HG03575 (cell line): ENCODE measurements at regions not wholly inside any gene's neighbourhood (a gene's known extent, or its start where the extent isn't known, plus 50 kb on each side); places are given as distances from the start of the nearest gene placed in this dataset.

ENCODE experiments used
- ATAC-seq: cut with Tn5 transposase; IDR thresholded peaks from one replicate; pipeline ENCODE4 v1.9.1; 2021; ENCODE audit not compliant: unreplicated experiment, insufficient number of reproducible peaks, low FRiP score; ENCODE audit errors: extremely low read depth

DNA sequence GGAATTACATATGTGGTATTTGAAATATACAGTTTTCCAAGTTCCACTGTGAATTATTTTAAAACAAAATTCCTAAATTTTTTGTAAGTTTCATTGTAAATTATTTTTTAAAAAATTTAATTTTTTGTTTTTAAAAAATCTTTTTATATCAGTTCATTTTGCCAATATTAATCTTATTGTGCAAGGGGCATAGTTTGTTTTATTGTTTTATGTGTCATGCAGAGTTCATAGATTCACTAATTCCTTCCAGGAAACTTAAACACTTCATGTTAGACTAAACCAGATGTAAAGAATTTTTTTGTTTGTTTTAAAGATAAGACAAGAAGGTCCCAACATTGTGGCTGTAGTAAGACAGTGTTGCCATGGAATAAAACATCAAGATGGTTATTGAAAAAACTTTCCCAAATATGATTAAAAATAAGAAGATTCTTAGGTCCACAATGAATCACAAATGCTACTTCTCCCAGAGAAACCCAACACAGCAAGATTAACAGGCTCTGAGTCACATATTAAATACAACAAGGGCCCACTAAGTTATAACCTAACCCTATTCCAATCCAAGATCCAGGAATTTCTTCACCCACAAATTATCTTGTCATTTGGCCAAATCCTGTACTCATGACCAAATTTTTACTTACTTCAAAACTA lies 464.7 kb upstream of the IGFBP3 start:
- no peak for ATAC-seq

DNA sequence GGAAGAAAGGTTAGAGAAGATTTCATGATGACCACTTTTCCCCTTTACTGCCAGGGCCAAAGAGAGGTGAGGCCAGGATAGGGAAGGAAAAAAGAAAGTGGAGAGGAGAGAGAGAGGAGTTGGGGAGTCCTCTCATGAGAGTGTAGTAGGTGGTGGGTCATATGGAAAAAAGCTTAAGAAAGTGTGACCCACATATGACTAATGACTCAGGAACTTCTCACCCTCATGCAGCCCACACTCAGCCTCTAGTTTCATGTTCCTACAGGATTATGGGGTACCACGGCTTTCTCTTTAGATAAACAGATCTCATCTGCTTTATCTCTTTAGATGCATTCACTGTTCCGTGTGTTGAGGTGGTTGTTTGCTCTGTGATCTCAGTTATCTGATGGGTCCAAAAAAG lies 462.5 kb upstream of the IGFBP3 start:
- ATAC-seq = no peak

DNA sequence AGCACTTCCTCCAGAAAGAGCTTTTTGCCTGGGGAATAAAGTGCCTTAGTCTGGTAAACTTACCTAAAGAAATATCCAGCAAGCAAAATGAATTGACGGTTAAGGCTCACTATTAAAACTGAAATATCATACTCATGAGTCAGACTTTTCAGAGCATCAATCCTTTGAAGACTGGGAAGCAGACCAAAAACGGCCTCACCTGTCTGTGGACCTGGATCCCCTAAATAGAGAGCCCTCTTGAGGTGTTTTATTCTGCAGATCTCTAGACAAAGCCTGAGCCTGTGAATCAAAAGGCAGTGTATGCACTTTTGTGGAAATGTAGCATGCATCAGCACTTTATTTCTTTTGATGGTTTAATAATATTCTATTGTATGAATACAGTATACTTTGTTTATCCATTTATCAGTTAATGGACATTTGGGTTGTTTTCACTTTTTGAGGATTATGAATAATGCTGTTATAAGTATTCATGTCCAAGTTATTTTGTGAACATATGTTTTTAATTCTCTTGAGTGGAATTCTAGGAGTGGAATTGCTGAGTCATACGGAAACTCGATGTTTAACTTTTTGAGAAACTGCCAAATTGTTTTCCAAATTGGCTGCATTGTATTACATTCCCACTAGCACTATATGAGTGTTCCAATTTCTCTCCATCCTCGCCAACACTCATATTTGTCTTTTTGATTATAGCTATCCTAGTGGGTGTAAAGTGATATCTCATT lies 449.0 kb upstream of the IGFBP3 start:
- ATAC-seq = no peak

DNA sequence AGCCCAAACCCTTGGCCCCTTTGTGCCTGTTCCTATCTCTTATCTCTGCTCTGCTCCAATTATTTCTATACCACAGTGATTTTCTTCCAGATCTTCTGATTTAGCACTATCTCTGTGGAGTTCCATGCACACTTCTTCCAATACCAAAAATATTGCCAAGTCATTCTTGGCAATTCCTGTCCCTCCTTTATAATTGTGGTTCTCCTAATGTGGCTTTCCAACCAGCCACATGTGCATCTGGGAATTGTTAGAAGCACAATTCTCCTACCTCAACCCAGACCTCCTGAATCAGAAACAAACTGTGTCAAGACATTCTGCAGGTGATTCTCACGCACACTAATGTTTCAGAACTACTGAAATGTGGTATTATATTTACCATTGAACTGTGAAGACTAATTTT lies 447.8 kb upstream of the IGFBP3 start:
- no peak for ATAC-seq

DNA sequence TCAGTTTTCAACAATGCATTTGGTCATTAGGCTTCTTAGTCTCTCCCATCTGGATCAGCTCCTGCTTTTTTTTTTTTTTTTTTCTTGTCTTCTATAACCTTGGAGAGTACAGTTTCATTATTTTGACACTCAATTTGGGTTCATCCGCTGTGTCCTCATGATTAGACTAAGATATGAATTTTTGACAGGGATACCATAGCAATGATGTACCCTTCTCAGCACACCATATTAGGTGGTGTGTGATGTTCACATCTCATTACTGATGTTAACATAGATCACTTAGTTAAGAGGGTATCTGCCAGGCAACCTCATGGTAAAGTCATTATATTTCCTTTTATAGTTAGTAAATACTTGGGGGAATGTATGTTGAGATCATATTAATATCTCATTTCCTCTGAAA lies 445.5 kb upstream of the IGFBP3 start:
- no peak for ATAC-seq

DNA sequence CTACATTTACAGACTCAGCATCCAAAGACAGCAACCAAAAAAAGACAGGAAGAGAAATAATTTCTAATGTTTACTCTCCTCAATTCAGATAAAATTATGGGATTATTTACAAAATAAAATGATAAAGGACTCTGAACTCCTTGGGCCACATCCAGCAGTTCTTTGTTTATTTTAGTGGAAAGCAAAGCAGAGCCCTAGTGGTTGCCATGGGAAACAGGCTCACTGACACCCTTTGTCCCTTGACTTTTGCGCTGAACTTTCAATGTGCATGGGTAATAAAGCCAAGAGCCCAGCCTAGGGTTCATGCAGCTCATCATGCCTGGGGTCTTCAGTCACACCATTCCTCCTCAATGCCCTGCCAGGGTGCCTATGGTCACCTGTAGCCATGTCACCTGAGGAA lies 442.6 kb upstream of the IGFBP3 start:
- no peak for ATAC-seq

DNA sequence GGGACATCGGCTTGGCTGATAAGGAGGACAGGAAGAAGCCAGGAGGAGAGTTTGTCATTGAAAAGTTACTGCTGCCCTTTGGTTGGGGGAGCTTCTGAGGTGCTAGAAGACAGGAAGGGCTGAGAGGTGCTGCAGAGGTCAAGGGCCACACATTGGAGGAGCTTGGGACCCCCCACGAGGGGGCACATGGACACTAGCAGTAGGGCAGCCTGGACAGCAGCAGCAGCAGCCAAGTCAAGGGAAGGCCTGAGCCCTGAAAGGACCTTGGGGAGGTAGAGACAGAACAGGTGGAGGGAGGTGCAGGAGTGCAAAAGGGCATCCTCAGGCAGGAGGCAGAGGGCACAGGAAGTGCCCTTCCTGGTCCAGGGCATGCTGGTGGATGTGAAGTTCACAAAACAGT lies 439.7 kb upstream of the IGFBP3 start:
- ATAC-seq = no peak

DNA sequence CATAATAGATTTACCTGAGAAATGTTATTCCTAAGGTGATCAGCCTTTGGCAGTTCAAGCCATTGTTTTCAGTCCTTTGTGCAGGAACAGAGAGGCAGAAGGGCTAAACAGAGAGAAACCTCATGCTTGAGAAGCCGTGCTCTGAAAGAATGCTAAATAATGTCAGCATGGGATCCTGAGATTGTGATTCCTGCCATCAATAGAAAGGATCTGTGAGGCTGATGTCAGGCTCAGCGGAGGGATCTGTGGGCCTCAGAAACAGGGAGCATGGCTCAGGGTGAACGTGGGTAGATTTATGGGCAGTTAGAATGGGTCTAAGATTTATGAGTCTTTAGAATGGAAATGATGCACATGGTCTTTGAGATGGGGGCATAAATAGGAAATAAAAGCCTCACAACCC lies 439.2 kb upstream of the IGFBP3 start:
- ATAC-seq = no peak

DNA sequence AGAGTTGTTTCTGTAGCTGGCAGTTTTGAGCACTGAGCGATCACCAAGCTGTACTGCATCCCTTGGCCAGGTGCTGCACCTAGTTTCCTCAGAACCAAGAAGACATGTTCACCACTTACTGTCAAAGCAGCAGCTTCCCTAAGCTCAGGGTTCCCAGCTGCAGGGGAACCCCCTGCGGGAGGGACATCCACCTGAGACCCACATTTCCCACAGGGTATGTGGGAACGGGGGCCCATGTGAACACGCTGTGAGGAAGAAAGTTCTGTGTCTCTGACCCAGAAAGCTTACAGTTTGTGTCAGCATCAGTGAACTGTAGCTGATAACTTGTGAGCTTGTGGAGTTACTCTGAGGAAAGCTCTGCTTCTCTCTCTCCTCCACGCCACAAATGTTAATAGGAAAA lies 436.8 kb upstream of the IGFBP3 start:
- ATAC-seq = no peak

DNA sequence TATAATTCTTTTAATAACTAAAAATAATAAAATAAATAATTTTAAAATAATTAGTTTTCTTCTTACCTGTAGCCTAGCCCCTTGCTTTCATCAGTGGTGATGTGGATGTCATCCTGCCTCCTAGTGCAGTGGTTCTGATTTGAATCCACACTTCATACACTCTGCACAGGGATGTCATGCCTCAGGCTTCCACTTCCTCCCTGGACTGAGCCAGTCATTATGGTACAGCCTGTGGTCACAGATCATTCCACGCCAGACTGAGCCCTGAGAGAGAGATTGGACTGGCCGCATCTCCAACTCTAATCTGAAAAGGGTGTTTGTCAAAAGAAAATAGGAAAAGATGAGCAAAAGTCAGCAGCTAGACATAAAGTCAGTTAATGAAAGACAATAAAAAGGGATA lies 436.2 kb upstream of the IGFBP3 start:
- no peak for ATAC-seq

DNA sequence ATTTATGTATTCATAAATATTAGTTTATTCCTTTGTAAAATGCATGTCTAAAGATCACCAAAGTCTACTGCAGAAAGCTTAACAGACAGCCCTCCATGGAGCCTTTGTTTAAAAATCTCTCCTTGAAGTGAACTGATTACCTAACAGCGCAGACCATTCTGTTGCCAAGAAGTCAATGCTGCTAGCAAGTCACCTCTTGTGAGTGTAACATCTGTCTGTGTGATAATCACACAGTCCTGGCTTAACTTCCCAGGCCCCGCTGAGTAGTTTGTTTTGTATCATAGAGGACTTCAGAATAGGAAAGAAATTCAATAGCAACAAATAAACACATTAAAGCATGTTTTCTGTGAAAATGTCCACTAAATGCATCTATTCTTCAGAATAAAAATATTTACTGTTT lies 435.3 kb upstream of the IGFBP3 start:
- ATAC-seq = no peak

DNA sequence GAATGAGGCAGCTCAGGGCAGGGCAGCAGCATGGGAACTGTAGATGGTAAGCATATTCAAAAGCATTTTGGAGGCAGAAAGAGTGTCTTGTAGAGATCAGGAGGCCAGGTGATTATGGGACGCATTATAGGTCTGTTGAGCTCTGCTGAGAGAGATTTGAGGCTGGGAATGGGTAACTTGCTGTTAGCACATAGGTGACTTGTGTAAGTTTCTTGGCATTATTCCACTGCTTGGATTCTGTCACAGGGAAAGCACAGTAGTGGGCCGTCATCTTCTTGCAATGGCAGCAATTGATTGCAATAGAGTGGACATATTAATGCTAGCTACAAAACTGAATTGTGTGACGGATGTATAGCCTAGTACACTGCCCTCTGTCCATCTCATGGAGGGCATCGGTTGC lies 434.3 kb upstream of the IGFBP3 start:
- ATAC-seq = no peak

DNA sequence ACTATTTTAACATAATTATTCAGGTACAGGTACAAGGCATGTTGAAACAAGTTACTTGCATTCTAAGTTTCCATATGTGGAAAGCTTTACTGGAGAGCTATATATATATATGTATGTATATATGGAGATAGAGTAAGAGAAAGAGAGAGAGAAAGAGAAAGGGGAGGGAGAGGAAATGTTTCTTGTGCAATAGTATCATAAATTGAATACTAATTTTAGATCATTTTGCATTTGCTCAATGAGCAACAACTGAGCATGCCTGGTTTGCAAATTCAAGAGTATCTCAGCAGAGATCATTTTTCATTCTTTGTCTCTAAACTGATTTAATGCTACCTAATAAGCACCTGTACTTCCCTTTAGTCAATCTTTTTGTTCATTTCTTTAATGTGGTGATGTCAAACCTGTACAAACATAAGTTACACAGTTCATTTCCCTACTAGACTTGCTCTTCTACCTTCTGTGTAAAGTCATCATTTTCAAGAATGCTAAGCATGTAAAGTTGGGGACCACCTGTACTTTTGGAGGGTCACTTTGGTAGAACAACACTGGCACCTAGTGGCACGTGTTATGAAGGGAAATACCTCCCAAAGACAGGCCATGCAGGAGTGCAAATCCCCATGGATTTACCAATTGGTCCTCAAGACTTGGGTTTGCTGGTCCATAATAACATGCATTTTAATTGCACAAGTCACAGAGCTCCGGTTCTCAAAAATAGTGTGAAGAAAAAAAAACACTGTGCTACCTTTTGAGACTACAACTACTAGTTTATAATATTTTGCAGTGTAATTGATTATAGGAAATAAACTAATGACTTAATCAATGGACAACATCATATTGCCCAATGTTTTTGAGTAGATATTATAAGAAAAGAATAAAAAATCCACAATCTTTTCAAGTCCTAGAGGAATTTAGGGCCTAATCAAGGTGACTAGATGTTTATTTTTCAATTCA lies 431.2 kb upstream of the IGFBP3 start:
- ATAC-seq = no peak

DNA sequence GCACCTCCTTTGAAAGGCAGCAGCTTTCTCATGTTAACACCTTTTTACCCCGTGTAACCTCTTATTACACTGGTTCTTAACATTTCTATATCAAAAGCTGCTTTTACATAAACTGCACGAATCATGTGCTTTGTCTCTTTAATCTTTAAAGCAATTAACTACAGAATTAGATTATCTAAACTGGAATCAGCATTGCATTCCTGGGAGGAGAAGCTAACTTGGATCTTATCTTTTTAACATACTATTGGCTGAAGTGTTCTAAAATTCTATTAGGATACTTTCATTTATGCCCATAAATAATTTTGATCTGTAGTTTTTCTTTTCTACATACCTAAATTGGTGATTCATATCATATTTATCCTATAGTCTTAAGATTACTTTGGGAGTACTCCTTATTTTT lies 428.4 kb upstream of the IGFBP3 start:
- ATAC-seq = no peak

DNA sequence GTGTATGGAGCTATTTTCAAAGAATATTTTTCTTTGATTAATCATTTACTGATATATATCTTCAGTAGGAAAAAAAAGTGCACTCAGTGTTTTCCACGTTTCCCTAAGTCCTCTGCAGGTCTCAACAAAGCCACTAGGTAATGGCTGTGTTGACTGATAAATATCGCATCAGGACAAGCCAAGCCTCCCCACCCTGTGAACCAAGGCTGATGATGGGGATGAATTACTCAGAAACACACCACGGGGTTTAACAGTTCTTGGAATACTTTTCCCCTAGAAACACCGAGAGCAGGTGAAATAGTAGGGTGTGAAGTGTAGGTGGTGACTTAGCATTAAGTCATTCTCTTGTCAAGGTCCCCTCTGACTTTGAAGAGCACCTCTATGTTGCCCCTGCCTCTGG lies 423.5 kb upstream of the IGFBP3 start:
- ATAC-seq = no peak

DNA sequence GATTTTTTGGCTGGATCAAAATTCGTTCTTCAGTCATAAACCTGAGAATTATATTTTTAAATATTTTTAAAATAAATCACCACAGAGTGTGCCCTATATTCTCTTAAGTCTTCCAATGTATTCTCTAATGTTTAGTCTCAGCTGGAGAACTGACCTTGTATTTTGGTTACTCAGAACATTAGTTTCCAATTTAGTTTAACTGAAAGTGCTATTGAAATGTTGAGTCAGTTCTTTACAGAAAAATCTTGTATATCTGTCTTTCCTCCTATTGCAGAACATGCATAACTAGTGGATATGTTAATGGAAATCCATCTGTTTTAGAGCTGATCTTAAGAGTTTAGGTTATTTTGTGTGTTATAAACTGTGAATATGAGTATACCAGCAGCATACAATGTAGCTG lies 422.7 kb upstream of the IGFBP3 start:
- ATAC-seq = no peak

DNA sequence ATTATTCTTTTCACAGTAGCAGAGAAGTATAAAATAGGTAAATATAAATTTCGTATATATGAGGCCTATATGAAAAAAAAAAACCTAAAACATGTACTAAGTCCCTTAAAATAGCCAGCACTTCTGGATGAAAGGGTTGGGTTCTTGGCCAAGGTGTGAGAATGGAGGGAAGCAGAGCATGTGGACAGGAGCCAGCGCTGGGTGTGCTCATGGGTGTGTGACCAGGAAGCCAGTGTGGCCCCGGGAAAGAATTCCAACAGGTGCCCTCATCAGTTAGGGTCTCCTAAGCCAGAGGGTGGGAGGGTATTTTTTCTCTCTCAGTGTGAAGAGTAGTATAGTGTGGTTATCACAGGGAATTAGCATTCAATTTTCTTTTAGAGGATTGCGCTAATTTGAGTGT lies 401.9 kb upstream of the IGFBP3 start:
- ATAC-seq = no peak

DNA sequence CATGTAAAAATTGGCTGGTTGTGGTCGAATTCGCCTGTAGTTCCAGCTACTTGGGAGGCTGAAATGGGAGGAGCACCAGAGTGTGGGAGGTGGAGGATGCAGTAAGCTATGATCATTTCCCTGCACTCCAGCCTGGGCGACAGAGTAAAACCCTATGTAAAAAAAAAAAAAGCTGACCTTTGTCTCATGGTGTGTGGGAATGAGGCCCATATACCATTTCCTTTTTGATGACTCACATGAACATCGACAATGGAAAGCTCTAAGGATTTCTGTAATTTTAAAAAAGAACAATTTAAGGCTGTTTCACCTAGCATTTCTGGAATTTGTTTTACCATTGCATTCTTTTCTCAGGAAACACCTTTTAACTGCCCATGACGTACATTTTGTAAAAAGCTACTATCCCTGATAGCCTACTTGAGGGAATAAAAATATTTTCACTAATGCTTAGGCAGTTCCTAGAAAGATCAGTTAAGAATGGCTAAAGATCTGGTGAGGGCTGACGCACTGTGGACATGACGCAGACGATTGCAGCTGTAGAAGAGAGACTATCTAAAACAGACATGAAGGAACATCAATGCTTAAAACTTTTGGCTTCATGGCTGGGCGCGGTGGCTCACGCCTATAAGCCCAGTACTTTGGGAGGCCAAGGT lies 400.6 kb upstream of the IGFBP3 start:
- ATAC-seq = no peak

DNA sequence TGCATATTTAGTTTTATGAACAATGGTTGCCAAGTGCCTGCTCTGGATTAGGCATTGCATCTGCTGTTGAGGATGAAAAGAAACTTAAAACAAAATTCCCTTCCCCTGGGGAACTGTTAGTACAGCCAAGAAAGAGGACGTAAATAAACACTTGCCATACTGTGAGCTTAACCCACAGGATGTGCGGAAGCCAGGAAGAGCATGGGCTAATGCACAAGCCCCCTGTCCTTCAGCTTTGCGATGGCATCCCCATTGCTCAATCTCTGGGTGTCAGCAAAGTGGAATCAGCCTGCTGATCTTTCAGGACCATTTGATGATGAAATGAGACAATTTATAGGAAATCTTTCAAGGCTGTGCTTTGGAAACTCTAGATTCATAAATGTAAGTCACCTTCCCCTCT lies 399.9 kb upstream of the IGFBP3 start:
- no peak for ATAC-seq

DNA sequence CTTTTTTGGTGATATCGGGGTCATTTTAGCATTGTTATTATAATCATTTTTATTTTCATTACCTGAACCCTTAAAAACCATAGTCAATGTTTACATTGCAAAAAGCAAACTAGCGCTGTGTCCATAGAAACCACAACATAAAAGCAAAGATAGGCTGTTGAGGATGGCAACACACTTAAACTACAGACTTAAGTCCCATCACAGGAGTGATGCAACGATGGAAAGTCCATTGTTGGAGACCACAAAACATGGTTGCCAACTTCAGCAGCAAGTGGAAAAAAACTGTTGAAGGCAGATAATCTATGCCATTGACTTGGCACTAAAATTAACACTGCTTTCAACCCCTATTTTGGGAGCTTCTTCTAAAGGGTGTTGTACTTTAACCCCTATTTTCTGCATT lies 398.8 kb upstream of the IGFBP3 start:
- ATAC-seq = no peak
